Panc1 (cell line): ENCODE measurements at regions not wholly inside any gene's neighbourhood (a gene's known extent, or its start where the extent isn't known, plus 50 kb on each side); places are given as distances from the start of the nearest gene placed in this dataset.

Experiments used
- ATAC-seq: fragments of 200-7000 bp; cut with Tn5 transposase; 2 replicates; pipeline ENCODE4 v1.9.1; 2020; ENCODE audit warnings: mild to moderate bottlenecking, moderate library complexity
- BruUV-seq: library from RNA; stranded (reverse); fragments of 400-500 nt; replicated peaks from 2 replicates; lab custom pipeline; 2021; lab: Mats Ljungman, UMichigan
- CTCF ChIA-PET: fragments of 300-600 bp; sonication (Branson Sonifier 250); formaldehyde crosslinking; loops from one replicate; lab custom pipeline; 2022; ENCODE audit warnings: antibody characterized with exemption; lab: Charles Lee
- POLR2A ChIA-PET: fragments of 300-600 bp; sonication (Branson Sonifier 250); formaldehyde crosslinking; loops from one replicate; lab custom pipeline; 2022; ENCODE audit warnings: antibody characterized with exemption; lab: Charles Lee
- DNase-seq: peaks from one replicate; pipeline ENCODE4 v3.0.0-alpha.2; 2010; ENCODE audit warnings: low read depth, low spot score
- H3K27ac ChIP-seq: 2 replicates; pipeline ENCODE4 v1.5.1; 2011; ENCODE audit warnings: mild to moderate bottlenecking, low read length, inconsistent platforms
- H3K27me3 ChIP-seq: fragments of 200-500 bp; sonication (Bioruptor generic); 2 replicates; pipeline ENCODE4 v1.6.0; 2014; ENCODE audit warnings: low read length, inconsistent platforms; ENCODE audit not compliant: control insufficient read depth, insufficient read depth
- H3K36me3 ChIP-seq: fragments of 200-500 bp; sonication (Bioruptor generic); 2 replicates; pipeline ENCODE4 v1.5.1; 2014; ENCODE audit warnings: inconsistent platforms, mild to moderate bottlenecking, low read length, moderate library complexity; ENCODE audit not compliant: control insufficient read depth, insufficient read depth
- H3K4me1 ChIP-seq: 2 replicates; pipeline ENCODE4 v1.5.1; 2011; ENCODE audit warnings: inconsistent platforms, mild to moderate bottlenecking, low read length, moderate library complexity; ENCODE audit not compliant: control insufficient read depth, insufficient read depth
- H3K4me3 ChIP-seq, 2 experiments: 2 replicates each; pipeline ENCODE4 v1.5.1; 2011 to 2012; ENCODE audit warnings: low read depth in 2 of 2, low read length in 2 of 2, mild to moderate bottlenecking in 2 of 2, inconsistent platforms in 1 of 2, moderate library complexity in 1 of 2
- H3K9me3 ChIP-seq: fragments of 200-500 bp; sonication (Bioruptor generic); 2 replicates; pipeline ENCODE4 v1.5.1; 2014; ENCODE audit warnings: low read depth, mild to moderate bottlenecking, inconsistent platforms, low read length, moderate library complexity; ENCODE audit not compliant: control insufficient read depth, insufficient read depth
- CTCF ChIP-seq: fragments of 450-650 bp; IDR thresholded peaks from 2 replicates; pipeline ENCODE4 v1.5.1; 2017; ENCODE audit warnings: mild to moderate bottlenecking
- POLR2AphosphoS5 ChIP-seq: IDR thresholded peaks from 2 replicates; pipeline ENCODE4 v1.6.1; 2012; ENCODE audit warnings: mild to moderate bottlenecking, low read depth, low read length, moderate library complexity
- REST ChIP-seq, 2 experiments: IDR thresholded peaks; 2 replicates each; pipeline ENCODE4 v1.6.1; 2011 to 2012; ENCODE audit warnings: low read depth in 2 of 2, control low read depth in 1 of 2, low read length in 1 of 2, mild to moderate bottlenecking in 1 of 2, moderate library complexity in 1 of 2; ENCODE audit not compliant: insufficient read depth in 1 of 2
- SIN3A ChIP-seq: IDR thresholded peaks from 2 replicates; pipeline ENCODE4 v1.6.1; 2012; ENCODE audit warnings: low read depth, mild to moderate bottlenecking, low read length, moderate library complexity, borderline replicate concordance; ENCODE audit not compliant: insufficient read depth
- TCF7L2 ChIP-seq: IDR thresholded peaks from 2 replicates; pipeline ENCODE4 v1.6.1; 2011; ENCODE audit warnings: mild to moderate bottlenecking, low read depth, low read length, inconsistent platforms
- in situ Hi-C: cut with HindIII; loops from 2 replicates; pipeline ENCODE4 v1.10.0; 2016; ENCODE audit warnings: low sequenced_read_pairs, low pct_unique_long_range_greater_than_20kb
- intact Hi-C: fragments of 100-400 bp; cut with micrococcal nuclease; formaldehyde crosslinking; loops from one replicate; pipeline ENCODE4 v1.10.0; 2022; ENCODE audit not compliant: unreplicated experiment

DNA sequence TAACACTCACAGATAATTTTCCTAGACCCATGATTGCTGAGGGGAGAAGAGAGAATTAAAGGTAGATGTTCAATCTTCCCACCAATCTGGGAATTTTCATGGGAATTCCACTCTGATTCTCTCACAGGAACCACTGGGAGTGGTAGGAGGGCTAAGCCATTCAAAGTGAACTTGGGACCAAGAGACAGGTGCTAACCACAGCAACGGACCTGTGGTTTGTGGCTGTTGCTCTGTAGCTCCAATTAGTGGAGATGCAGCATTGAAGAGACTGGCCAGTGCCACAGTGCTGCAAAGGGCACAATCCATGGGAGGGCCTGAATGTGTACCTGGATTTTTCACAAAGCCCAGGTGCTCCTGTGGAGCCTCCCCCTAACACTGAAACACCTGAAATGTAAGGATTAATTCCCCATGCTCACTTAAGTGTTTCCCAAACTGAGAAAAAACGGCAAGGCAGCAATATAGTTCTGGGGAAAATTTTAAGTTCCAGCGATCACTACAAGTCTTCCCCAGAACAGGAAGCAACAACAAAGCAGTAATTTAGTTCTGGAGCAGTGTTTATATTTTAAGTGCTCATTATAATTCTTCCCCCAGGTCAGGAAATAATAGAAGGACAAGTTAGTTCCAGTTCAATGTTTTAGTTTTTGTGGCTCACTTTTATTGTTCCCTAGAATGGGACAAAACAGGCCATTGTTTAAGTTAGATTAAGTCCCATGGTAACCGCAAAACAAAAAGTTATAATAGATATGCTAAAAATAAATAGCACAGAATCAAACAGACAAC, 1045.8 kb downstream of the CNTNAP5 start:
- no peak for TF ChIP-seq SIN3A
- no peak for TF ChIP-seq POLR2AphosphoS5
- no peak for TF ChIP-seq TCF7L2
- TF ChIP-seq CTCF, result no peak
- TF ChIP-seq REST (IDR thresholded peaks at IDR 0.05; ENCODE audit: insufficient read depth in 1 of 2, low read depth in 2 of 2, low read length in 1 of 2), result no peak
- no TSS peak for BruUV-seq
- ATAC-seq, result no peak
- CTCF ChIA-PET, result no interaction called here
- Histone ChIP-seq H3K9me3 (peaks cover 22% of the 10 kb centered on the region), H3K27ac (no peak overlapping the region), H3K4me1 (no peaks in the 10 kb centered on the region), H3K27me3 (no peaks in the 10 kb centered on the region), H3K4me3 (no peak overlapping the region), H3K36me3 (no peaks in the 10 kb centered on the region; the same call in 1 of the 2 replicates)
- intact Hi-C loops (no loop called here), in situ Hi-C loops (no loop called here)
- no peak for DNase-seq
- POLR2A ChIA-PET, result no interaction called here

GRCh38 chr2:125073440-125073839, 1048.4 kb downstream of the CNTNAP5 start:
- H3K27me3 ChIP-seq, result no peaks in the 10 kb centered on the region
- ChIA-PET POLR2A (no interaction called here), CTCF (no interaction called here)
- H3K4me3 ChIP-seq, result no peak overlapping the region
- H3K36me3 ChIP-seq, result no peaks in the 10 kb centered on the region; the same call in 1 of the 2 replicates
- intact Hi-C loops (no loop called here), in situ Hi-C loops (no loop called here)
- no peak for ATAC-seq
- H3K4me1 ChIP-seq, result no peaks in the 10 kb centered on the region
- peaks cover 19% of the 10 kb centered on the region for H3K9me3 ChIP-seq
- TF ChIP-seq CTCF, result no peak
- TF ChIP-seq REST (IDR thresholded peaks at IDR 0.05; ENCODE audit: insufficient read depth in 1 of 2, low read depth in 2 of 2, low read length in 1 of 2), result no peak
- TF ChIP-seq TCF7L2, result no peak
- no peak for TF ChIP-seq POLR2AphosphoS5
- no peak for TF ChIP-seq SIN3A
- BruUV-seq, result no TSS peak
- no peak for DNase-seq
- no peak overlapping the region for H3K27ac ChIP-seq
